SK-N-SH (cell line): ENCODE measurements at regions not wholly inside any gene's neighbourhood (a gene's known extent, or its start where the extent isn't known, plus 50 kb on each side); places are given as distances from the start of the nearest gene placed in this dataset.

Experiments
- CTCF ChIP-seq: fragments of 200-600 bp; sonication (generic); IDR thresholded peaks from 2 replicates; pipeline ENCODE4 v1.6.1; 2017; ENCODE audit warnings: antibody characterized with exemption, mild to moderate bottlenecking, moderate library complexity
- MAX ChIP-seq: IDR thresholded peaks from 2 replicates; pipeline ENCODE4 v1.4.0; 2012; ENCODE audit warnings: low read depth
- MEF2A ChIP-seq: IDR thresholded peaks from 2 replicates; pipeline ENCODE4 v1.4.0; 2012; ENCODE audit warnings: low read depth, borderline replicate concordance
- PBX3 ChIP-seq: IDR thresholded peaks from 2 replicates; pipeline ENCODE4; 2012
- POLR2AphosphoS5 ChIP-seq: IDR thresholded peaks from 2 replicates; pipeline ENCODE4 v1.6.1; 2012; ENCODE audit warnings: low read depth, low read length
- RAD21 ChIP-seq: IDR thresholded peaks from 2 replicates; pipeline ENCODE4 v1.6.1; 2012; ENCODE audit warnings: mild to moderate bottlenecking, low read length
- RXRA ChIP-seq: IDR thresholded peaks from 2 replicates; pipeline ENCODE4 v1.4.0; 2012; ENCODE audit warnings: low read depth, mild to moderate bottlenecking, borderline replicate concordance
- TAF1 ChIP-seq: IDR thresholded peaks from 2 replicates; pipeline ENCODE4 v1.6.1; 2012; ENCODE audit warnings: low read depth, mild to moderate bottlenecking, low read length, moderate library complexity, borderline replicate concordance

- TF ChIP-seq POLR2AphosphoS5, result no peak
- TF ChIP-seq TAF1, result no peak
- no peak for TF ChIP-seq CTCF
- no peak for TF ChIP-seq MEF2A
- TF ChIP-seq RXRA, result no peak
- TF ChIP-seq MAX, result no peak
- TF ChIP-seq PBX3, result no peak
- no peak for TF ChIP-seq RAD21
These were observed 801.7 kb upstream of the BRINP3 start for GRCh38 chr1:191279266-191279800.
